ENCODE measurements at regions not wholly inside any gene's neighbourhood (a gene's known extent, or its start where the extent isn't known, plus 50 kb on each side); places are given as distances from the start of the nearest gene placed in this dataset.

DNA sequence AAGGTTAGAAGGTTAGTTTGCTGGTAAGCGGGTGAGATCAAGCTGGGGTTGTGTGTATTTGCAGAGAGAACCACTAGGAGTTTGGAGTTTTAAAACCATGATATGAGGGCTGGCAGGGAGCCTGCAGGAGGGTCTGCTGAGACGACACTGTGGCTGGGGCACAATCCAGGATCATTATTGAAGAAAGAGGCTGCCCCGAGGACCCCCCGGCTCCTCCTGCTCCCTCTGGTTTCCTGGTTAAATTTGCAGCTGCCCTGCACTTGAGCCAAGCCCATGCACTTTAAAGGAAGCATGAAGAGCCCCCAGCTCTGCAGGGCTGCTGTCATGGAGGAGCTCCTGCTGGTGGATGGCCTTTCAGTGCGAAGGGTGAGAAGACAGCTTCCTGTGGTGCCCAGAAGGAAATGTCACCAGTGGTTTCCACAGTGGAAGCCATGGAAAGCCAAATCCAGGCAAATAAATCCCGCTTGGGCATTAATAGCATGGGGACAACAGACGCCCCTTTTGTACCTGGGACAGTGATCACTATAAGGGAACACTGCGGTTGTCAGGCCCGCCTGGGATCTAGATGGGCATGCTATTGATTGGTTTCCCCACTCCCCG, 140.7 kb downstream of the NSG2 start:
- Histone ChIP-seq H3K4me3 (ENCODE audit: low read depth in 2 of 2, low read length in 2 of 2) (no peak overlapping the region), H3K36me3 (ENCODE audit: control insufficient read depth, insufficient read depth, low read length) (no peaks in the 10 kb centered on the region), H3K27ac (ENCODE audit: low read length) (no peak overlapping the region), H3K4me1 (ENCODE audit: control insufficient read depth, insufficient read depth, low read length) (no peaks in the 10 kb centered on the region), H3K27me3 (ENCODE audit: control insufficient read depth, insufficient read depth, low read length) (peaks cover 29% of the 10 kb centered on the region), H3K9me3 (ENCODE audit: control insufficient read depth, insufficient read depth, low read depth, low read length) (no peaks in the 10 kb centered on the region)
- ChIA-PET POLR2A (no interaction called here), CTCF (no interaction called here)
- ATAC-seq (no peak), DNase-seq (ENCODE audit: low read depth, low spot score) (no peak)
- no peak for TF ChIP-seq REST (IDR thresholded peaks at IDR 0.05; ENCODE audit: insufficient read depth in 1 of 2, low read depth in 2 of 2, low read length in 1 of 2)
- no peak for TF ChIP-seq TCF7L2 (IDR thresholded peaks at IDR 0.05; ENCODE audit: low read depth, low read length)
- TF ChIP-seq CTCF (IDR thresholded peaks at IDR 0.05): no peak
- no peak for TF ChIP-seq SIN3A (IDR thresholded peaks at IDR 0.05; ENCODE audit: borderline replicate concordance, insufficient read depth, low read depth, low read length)
- TF ChIP-seq POLR2AphosphoS5 (IDR thresholded peaks at IDR 0.05; ENCODE audit: low read depth, low read length): no peak
- in situ Hi-C loops (cut with HindIII; ENCODE audit: low pct_unique_long_range_greater_than_20kb, low sequenced_read_pairs) (no loop called here), intact Hi-C loops (cut with micrococcal nuclease; ENCODE audit: unreplicated experiment) (no loop called here)
- BruUV-seq (replicated peaks): no TSS peak

- no peak for TF ChIP-seq SIN3A (IDR thresholded peaks at IDR 0.05; ENCODE audit: borderline replicate concordance, insufficient read depth, low read depth, low read length)
- no peak for TF ChIP-seq REST (IDR thresholded peaks at IDR 0.05; ENCODE audit: insufficient read depth in 1 of 2, low read depth in 2 of 2, low read length in 1 of 2)
- TF ChIP-seq TCF7L2 (IDR thresholded peaks at IDR 0.05; ENCODE audit: low read depth, low read length): no peak
- TF ChIP-seq POLR2AphosphoS5 (IDR thresholded peaks at IDR 0.05; ENCODE audit: low read depth, low read length): no peak
- no peak for TF ChIP-seq CTCF (IDR thresholded peaks at IDR 0.05)
- no TSS peak for BruUV-seq (replicated peaks)
Measured at GRCh38 chr5:174187001-174187400, 141.5 kb downstream of the NSG2 start.

More at GRCh38 chr5:174187001-174187400, 141.5 kb downstream of the NSG2 start:
- CTCF ChIA-PET: no interaction called here
- POLR2A ChIA-PET: no interaction called here
- in situ Hi-C loops (cut with HindIII; ENCODE audit: low pct_unique_long_range_greater_than_20kb, low sequenced_read_pairs) (no loop called here), intact Hi-C loops (cut with micrococcal nuclease; ENCODE audit: unreplicated experiment) (no loop called here)
- H3K4me3 ChIP-seq (ENCODE audit: low read depth in 2 of 2, low read length in 2 of 2): no peak overlapping the region
- H3K27me3 ChIP-seq (ENCODE audit: control insufficient read depth, insufficient read depth, low read length): peaks cover 33% of the 10 kb centered on the region
- H3K4me1 ChIP-seq (ENCODE audit: control insufficient read depth, insufficient read depth, low read length): no peaks in the 10 kb centered on the region
- DNase-seq (ENCODE audit: low read depth, low spot score): no peak
- no peaks in the 10 kb centered on the region for H3K36me3 ChIP-seq (ENCODE audit: control insufficient read depth, insufficient read depth, low read length)
- no peak for ATAC-seq
- H3K9me3 ChIP-seq (ENCODE audit: control insufficient read depth, insufficient read depth, low read depth, low read length): no peaks in the 10 kb centered on the region
- H3K27ac ChIP-seq (ENCODE audit: low read length): no peak overlapping the region

Measured in Panc1 (cell line).